GM19043 (cell line): ENCODE measurements at regions not wholly inside any gene's neighbourhood (a gene's known extent, or its start where the extent isn't known, plus 50 kb on each side); places are given as distances from the start of the nearest gene placed in this dataset.
"Not testable (repeated sequence)": the region's sequence is repeated elsewhere in the genome, so short reads cannot be mapped to it uniquely, and the experiment has no call there.

Experiments
- ATAC-seq: cut with Tn5 transposase; IDR thresholded peaks from one replicate; pipeline ENCODE4 v1.9.1; 2021; ENCODE audit warnings: low read depth; ENCODE audit not compliant: unreplicated experiment

DNA sequence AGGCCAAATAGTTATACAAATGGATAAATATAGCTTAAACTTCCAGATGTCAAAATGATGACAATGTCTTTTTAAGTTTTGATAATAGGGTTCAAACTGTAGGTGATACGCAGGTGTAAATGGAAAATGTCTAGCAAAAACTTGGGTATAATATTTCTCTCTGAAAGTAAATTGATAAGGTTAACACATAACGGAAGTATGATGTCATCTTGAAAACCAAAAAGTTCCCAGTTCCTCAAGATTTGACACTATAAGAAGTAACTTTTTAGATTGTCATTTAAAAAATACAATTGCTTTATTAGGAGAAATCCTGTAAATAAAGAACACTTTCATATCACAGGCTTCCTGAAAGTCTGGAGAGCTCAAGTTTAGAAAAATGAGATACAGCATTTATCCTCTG, 483.4 kb downstream of the FRK start:
- no peak for ATAC-seq

DNA sequence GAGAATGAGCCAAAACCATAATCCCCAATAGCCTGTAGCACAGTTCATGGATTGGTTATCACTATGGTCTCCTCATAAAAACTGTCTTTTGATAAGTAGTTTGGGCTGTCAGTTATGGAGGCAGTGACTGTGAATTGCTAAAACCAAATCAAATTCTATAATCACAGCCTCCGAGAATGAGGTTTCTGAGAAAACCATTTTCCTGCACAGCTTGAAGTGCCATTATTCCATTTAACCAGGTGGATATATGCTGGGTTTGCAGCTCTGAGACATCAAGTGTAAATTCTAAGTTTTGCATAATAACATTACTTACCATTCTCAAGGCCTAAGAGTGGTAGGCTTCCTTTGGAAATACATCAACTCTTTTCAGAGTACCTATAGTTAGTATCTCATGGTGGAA, 485.4 kb downstream of the FRK start:
- no peak for ATAC-seq

DNA sequence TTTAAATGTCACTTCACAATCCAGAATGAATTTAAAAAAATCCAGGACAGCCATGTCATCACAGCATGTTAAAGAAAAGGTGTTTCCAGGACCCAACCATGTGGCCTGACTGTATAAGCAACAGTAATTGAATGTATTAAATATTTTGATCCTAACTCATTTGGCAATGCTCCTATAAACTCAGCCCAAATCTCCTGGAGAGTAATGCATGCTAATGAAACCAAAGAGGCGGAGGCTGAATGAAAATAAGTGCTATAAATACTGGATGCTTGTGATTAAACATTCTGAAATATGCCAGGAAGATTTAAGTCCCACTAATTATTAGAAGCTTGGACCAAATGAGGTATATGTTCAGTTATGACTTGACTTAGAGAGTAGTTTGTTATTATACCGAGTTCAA, 486.8 kb downstream of the FRK start:
- no peak for ATAC-seq

DNA sequence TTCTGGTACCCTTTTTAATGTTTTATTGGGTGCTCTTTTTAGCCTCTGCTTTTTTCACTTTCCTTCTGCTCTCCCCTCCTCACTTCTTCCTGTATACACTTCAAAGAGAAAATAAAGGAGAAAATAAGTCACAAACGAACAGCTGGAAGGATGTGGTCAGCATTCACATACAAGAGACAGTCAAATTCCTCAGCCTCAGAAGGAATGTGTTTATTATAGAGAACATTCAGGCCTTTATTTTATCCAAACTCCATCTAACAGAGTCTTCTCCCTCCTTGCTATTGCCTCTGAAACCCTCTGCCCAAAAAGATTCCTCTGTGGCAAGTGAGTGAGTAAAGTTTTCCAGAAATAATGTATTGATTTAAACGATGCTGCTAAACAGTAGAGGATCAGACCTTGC, 490.4 kb downstream of the FRK start:
- ATAC-seq = no peak

DNA sequence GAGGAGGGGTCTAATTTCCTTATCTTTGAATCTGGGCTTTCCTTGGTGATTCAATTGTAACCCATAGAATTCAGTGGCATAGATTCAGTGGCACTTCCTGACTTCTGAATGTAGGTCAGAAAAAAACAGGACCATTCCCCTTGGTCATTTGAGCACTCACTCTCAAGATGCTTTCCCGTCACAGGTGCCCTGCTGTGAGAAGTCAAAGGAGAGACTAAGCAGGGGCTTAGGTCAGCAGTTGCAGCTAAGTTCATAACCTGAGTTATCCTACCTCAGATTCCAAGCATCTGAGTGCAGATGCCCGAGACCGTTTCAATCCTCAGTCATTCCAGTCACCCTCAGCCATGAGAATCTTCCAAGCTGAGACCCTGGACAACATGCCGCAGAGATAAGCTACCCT, 506.6 kb downstream of the FRK start:
- no peak for ATAC-seq

DNA sequence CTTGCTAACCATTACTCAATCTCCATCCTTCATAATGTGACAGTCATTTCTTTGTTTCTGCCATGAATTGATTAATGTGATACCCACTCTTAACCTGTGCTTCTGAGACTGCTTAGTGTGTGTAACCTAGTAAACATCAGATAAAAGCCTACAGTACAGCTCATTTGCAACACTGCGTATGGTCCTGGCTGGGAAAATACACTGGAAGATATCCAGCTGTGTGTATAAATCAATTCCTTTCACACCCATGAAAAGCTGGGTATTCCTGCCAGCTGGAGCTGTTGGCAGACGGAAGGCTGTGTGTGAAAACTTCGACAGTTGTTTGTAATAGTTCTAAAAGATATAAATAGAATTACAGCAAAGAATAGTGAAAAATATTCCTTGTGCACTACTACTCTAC, 509.2 kb downstream of the FRK start:
- no peak for ATAC-seq

GRCh38 chr6:115545672-115545986, 515.1 kb downstream of the FRK start:
- ATAC-seq = no peak

DNA sequence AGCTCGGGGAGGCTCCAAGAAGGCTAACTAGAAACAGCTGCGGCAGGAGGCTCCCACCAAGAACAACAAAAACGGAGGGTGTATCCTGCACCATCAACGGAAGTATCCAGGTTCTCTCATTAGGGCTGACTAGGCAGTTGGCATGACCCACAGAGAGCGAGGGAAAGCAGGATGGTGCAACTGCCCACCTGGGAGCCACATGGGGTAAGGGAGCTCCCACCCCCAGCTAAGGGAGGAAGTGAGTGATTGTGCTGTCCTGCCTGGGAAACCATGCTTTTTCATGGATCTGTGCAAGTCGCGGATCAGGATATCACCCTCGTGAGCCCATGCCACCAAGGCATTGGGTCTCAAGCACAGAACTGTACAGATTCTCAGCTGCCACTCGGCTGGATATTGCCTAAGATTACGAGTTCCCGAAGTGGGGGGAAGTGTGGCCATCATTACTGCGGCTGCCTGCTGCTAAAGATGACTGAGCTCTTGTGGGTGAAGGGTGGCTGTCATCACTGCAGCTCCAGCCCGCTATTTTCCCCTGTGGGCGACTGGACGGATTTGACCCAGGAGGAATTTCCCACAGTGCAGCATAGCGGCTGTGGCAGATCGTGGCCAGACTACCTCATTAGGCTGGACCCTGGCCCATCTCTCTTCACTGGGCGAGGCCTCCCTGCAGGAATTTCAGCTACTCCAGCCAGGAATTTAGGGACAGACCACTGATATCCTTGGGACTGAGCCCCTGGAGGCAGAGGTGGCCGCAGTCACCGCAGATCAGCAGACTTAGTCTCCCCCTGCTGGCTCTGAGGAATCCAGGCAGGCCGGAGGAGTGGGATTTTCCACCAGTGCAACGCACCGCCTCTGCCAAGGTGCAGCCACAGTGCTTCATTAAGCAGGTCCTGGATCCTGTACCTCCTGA, 515.7 kb downstream of the FRK start:
- ATAC-seq = no peak

GRCh38 chr6:115540077-115540869, 520.4 kb downstream of the FRK start:
- no peak for ATAC-seq

GRCh38 chr6:115539531-115539930, 521.2 kb downstream of the FRK start:
- no peak for ATAC-seq

- no peak for ATAC-seq
Measured at GRCh38 chr6:115524821-115525220, 535.9 kb downstream of the FRK start.

DNA sequence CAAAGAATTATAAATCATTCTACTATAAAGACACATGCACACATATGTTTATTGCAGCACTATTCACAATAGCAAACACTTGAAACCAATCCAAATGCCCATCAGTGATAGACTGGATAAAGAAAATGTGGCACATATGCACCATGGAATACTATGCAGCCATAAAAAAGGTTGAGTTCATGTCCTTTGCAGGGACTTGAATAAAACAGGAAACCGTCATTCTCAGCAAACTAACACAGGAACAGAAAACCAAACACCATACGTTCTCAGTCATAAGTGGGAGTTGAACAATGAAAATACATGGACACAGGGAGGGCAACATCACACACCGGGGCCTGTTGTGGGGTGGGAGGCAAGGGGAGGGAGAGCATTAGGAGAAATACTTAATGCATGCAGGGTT, 538.9 kb downstream of the FRK start:
- ATAC-seq = not testable (repeated sequence)

- no peak for ATAC-seq
Measured at GRCh38 chr6:115514656-115515055, 546.0 kb downstream of the FRK start.

DNA sequence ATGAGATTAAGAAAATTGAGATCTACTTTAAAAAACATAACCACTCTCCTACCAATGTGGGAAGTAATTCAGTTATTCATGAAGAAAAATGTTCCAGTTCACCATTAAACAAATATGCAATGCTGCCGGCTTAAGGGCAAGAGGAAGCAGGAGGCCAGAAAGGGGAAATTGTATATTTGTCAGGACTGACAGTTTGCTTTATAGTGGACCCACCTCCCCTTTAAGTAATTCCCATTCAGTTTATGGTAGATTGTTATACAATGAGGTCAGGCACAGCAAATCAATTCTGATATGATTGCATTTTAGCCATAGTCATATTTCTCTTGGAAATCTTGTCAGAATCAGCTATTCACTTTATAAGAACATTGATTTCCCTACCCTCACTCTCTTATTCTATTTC, 547.8 kb downstream of the FRK start:
- no peak for ATAC-seq

DNA sequence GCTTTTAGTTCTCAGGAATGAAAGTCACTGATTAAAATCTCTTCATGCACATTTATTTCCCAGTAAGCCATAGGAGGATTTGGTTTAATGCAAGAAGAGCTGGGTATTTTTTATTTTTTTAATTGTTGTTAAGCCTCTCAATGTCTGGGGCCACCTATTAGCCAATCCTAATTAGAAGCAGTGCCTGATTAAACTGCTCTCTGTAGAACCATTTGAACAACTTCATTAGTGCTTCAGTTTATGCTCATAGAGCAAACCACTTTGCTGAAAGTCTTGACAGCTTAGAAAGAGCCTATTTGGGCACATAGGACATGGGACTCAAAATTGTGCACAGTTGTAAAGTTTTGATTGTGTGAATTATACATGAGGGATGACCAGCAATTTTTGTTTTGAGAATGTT, 548.9 kb downstream of the FRK start:
- no peak for ATAC-seq

DNA sequence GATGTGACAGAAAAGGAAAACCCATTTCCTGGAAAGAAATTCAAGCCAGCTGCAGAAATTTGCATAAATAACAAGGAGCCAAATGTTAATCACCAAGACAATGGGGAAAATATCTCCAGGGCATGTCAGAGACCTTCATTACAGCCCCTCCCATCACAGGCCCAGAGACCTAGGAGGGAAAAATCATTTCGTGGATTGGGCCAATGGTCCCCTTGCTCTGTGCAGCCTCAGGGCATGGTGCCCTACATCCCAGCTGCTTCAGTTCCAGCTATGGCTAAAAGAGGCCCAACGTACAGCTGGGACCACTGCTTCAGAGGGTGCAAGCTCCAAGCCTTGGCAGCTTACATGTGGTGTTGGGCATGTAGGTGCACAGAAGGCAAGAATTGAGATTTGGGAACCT, 558.3 kb downstream of the FRK start:
- ATAC-seq = not testable (repeated sequence)

DNA sequence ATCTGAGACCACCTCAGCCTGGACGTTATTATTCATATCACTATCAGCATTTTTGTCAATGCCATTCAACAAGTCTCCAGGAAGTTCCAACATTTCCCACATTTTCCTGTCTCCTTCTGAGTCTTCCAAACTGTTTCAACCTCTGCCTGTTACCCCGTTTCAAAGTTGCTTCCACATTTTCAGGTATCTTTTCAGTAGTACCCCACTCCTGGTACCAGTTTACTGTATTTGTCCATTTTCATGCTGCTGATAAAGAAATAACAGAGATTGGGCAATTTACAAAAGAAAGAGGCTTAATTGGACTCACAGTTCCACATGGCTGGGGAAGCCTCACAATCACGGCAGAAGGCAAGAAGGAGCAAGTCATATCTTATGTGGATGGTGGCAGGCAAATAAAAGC, 565.5 kb downstream of the FRK start:
- no peak for ATAC-seq

- ATAC-seq = no peak
Measured at GRCh38 chr6:115487331-115487730, 573.4 kb downstream of the FRK start.

DNA sequence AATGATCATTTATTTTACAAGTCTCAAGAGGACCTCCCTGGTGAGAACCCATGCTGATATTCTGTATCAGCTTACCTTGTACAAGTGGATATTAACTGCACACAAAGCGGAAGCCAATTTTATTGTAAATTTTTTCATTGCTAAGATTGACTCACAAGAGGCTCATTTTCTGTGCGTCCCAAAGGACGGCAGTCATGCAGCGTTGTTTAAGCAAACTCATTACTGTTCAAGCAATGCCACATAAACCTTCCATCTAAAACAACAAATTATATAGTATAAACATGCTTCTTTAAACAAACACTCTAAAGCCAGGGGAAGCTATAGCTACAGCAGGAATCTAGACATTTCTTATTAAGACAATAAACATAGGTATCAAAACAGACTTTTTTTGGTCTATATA, 575.3 kb downstream of the FRK start:
- no peak for ATAC-seq

DNA sequence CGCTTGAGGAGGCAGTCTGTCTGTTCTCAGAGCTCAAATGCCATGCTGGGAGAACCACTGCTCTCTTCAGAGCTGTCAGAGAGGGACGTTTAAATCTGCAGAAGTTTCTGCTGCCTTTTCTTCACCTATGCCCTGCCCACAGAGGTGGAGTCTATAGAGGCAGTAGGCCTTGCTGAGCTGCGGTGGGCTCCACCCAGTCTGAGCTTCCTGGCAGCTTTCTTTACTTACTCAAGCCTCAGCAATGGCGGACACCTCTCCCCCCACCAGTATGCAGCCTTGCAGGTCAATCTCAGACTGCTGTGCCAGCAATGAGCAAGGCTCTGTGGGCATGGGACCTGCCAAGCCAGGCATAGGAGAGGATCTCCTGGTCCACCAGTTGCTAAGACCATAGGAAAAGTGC, 580.1 kb downstream of the FRK start:
- not testable (repeated sequence) for ATAC-seq

DNA sequence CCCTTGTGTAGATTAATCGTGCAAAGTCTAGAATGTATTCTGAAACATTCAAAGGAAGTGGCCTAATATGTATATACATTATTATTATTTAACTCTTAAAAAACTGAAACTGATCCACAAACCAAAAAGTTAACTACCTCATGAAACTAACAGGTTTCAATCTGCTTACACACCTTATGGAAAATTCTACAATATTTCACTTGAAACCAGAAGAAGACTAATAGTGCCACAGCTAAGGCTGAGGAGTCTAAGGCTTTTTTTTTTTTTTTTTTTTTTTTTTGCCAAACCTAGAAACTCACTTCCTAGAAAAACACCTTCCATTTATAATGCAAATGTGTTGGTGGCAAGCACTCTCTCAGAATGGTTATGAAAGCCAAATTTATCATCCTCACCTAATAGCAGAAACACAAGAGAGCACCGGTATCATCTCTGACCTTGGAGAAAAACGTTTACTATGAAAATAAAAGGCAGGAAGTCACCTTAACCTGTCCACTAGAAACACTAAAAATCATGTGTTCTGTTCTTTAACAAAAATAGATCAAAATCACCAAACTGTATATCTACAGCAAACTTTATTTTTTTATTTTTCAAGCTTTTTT, 586.1 kb downstream of the FRK start:
- no peak for ATAC-seq
